ENCODE measurements at regions not wholly inside any gene's neighbourhood (a gene's known extent, or its start where the extent isn't known, plus 50 kb on each side); places are given as distances from the start of the nearest gene placed in this dataset.
"Not testable (repeated sequence)": the region's sequence is repeated elsewhere in the genome, so short reads cannot be mapped to it uniquely, and the experiment has no call there.

DNA sequence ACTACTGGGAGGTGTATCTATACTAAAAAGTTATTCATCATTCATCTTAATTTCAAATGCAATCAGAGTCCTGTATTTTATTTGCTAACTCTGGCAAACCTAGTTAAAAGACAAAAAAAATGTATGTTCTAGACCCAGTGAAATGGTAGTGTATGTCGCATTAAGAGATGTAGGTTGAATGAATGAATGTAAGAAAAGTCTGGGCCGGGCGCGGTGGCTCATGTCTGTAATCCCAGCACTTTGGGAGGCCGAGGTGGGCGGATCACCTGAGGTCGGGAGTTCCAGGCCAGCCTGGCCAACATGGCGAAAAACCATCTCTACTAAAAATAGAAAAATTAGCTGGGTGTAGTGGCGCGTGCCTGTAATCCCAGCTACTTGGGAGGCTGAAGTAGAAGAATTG is 214.7 kb upstream of the ZNF217 start:
- not testable (repeated sequence) for TF ChIP-seq POLR2A, POLR2AphosphoS5 (IDR thresholded peaks at IDR 0.05; ENCODE audit: low read depth, low read length)
